ENCODE measurements at regions not wholly inside any gene's neighbourhood (a gene's known extent, or its start where the extent isn't known, plus 50 kb on each side); places are given as distances from the start of the nearest gene placed in this dataset.
"Not testable (repeated sequence)": the region's sequence is repeated elsewhere in the genome, so short reads cannot be mapped to it uniquely, and the experiment has no call there.

- not testable (repeated sequence) for H3K9me3 ChIP-seq (replicated peaks; ENCODE audit: insufficient read depth, low read length); H3K4me2 ChIP-seq (ENCODE audit: low read depth, low read length); H4K20me1 ChIP-seq (ENCODE audit: insufficient read depth, low read length); H2AFZ ChIP-seq (ENCODE audit: low read length); H3K9me2 ChIP-seq (replicated peaks; ENCODE audit: insufficient read depth, low read length); DNase-seq; H3F3A ChIP-seq (ENCODE audit: insufficient read depth, low read length); H3K4me1 ChIP-seq (ENCODE audit: low read length); H3K36me3 ChIP-seq (replicated peaks; ENCODE audit: insufficient read depth, low read length); H3K27me3 ChIP-seq (replicated peaks; ENCODE audit: insufficient read depth, low read length); H3K79me2 ChIP-seq (ENCODE audit: low read length); H3K4me3 ChIP-seq (ENCODE audit: low read length); H3K9ac ChIP-seq (ENCODE audit: low read length); H3K27ac ChIP-seq (ENCODE audit: low read length)
Observed at GRCh38 chr17:30666838-30667656, 157.4 kb downstream of the CRLF3 start.

GRCh38 chr17:30663727-30664455 is 160.6 kb downstream of the CRLF3 start:
- not testable (repeated sequence) for H3K27me3 ChIP-seq (replicated peaks; ENCODE audit: insufficient read depth, low read length); H2AFZ ChIP-seq (ENCODE audit: low read length); H3K9me3 ChIP-seq (replicated peaks; ENCODE audit: insufficient read depth, low read length); H3K4me1 ChIP-seq (ENCODE audit: low read length); H3K36me3 ChIP-seq (replicated peaks; ENCODE audit: insufficient read depth, low read length); H3F3A ChIP-seq (ENCODE audit: insufficient read depth, low read length); DNase-seq; H4K20me1 ChIP-seq (ENCODE audit: insufficient read depth, low read length); H3K27ac ChIP-seq (ENCODE audit: low read length); H3K79me2 ChIP-seq (ENCODE audit: low read length); H3K9me2 ChIP-seq (replicated peaks; ENCODE audit: insufficient read depth, low read length); H3K4me2 ChIP-seq (ENCODE audit: low read depth, low read length); H3K9ac ChIP-seq (ENCODE audit: low read length); H3K4me3 ChIP-seq (ENCODE audit: low read length)

- H3K27ac ChIP-seq (ENCODE audit: low read length); H3K4me2 ChIP-seq (ENCODE audit: low read depth, low read length); H3K79me2 ChIP-seq (ENCODE audit: low read length); H3K4me1 ChIP-seq (ENCODE audit: low read length); H3K4me3 ChIP-seq (ENCODE audit: low read length); H2AFZ ChIP-seq (ENCODE audit: low read length); H3K9me3 ChIP-seq (replicated peaks; ENCODE audit: insufficient read depth, low read length); H3F3A ChIP-seq (ENCODE audit: insufficient read depth, low read length); H3K27me3 ChIP-seq (replicated peaks; ENCODE audit: insufficient read depth, low read length); H4K20me1 ChIP-seq (ENCODE audit: insufficient read depth, low read length); H3K9me2 ChIP-seq (replicated peaks; ENCODE audit: insufficient read depth, low read length); DNase-seq; H3K9ac ChIP-seq (ENCODE audit: low read length); H3K36me3 ChIP-seq (replicated peaks; ENCODE audit: insufficient read depth, low read length): not testable (repeated sequence)
Observed at GRCh38 chr17:30657148-30657547, 167.3 kb downstream of the CRLF3 start.

- H3K4me1 ChIP-seq (ENCODE audit: low read length); H3K9me3 ChIP-seq (replicated peaks; ENCODE audit: insufficient read depth, low read length); H3K79me2 ChIP-seq (ENCODE audit: low read length); H3K4me3 ChIP-seq (ENCODE audit: low read length); H3K9me2 ChIP-seq (replicated peaks; ENCODE audit: insufficient read depth, low read length); H3K9ac ChIP-seq (ENCODE audit: low read length); H3K36me3 ChIP-seq (replicated peaks; ENCODE audit: insufficient read depth, low read length); DNase-seq; H3K27me3 ChIP-seq (replicated peaks; ENCODE audit: insufficient read depth, low read length); H3K27ac ChIP-seq (ENCODE audit: low read length); H3K4me2 ChIP-seq (ENCODE audit: low read depth, low read length); H3F3A ChIP-seq (ENCODE audit: insufficient read depth, low read length); H4K20me1 ChIP-seq (ENCODE audit: insufficient read depth, low read length); H2AFZ ChIP-seq (ENCODE audit: low read length): not testable (repeated sequence)
Observed at GRCh38 chr17:30653038-30653437, 171.5 kb downstream of the CRLF3 start.

DNA sequence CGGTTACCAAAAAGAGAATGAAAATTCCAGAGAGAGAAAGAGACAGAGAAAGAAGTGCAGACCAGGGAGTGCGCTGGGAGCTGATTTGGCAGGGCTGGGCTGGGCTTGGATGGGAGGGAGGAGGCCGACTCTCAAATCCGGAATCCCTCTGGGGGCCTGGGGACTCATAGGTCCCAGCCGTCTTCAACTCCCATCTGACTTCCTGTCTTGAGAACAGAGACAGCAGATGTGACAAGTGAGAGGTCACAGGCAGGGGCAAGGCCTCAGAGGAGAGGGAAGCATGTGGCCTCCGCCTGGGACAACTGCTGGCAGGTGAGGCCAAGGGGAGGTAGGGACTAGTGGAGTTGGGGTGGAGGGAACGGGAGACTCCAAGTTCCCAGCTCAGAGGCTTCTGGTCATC is 172.9 kb downstream of the GOSR1 start:
- not testable (repeated sequence) for H3K4me3 ChIP-seq (ENCODE audit: low read length); H3K9me2 ChIP-seq (replicated peaks; ENCODE audit: insufficient read depth, low read length); H3K79me2 ChIP-seq (ENCODE audit: low read length); H3K4me2 ChIP-seq (ENCODE audit: low read depth, low read length); H4K20me1 ChIP-seq (ENCODE audit: insufficient read depth, low read length); DNase-seq; H3K27ac ChIP-seq (ENCODE audit: low read length); H3K27me3 ChIP-seq (replicated peaks; ENCODE audit: insufficient read depth, low read length); H3K9ac ChIP-seq (ENCODE audit: low read length); H3K9me3 ChIP-seq (replicated peaks; ENCODE audit: insufficient read depth, low read length); H3K36me3 ChIP-seq (replicated peaks; ENCODE audit: insufficient read depth, low read length); H2AFZ ChIP-seq (ENCODE audit: low read length); H3F3A ChIP-seq (ENCODE audit: insufficient read depth, low read length); H3K4me1 ChIP-seq (ENCODE audit: low read length)

DNA sequence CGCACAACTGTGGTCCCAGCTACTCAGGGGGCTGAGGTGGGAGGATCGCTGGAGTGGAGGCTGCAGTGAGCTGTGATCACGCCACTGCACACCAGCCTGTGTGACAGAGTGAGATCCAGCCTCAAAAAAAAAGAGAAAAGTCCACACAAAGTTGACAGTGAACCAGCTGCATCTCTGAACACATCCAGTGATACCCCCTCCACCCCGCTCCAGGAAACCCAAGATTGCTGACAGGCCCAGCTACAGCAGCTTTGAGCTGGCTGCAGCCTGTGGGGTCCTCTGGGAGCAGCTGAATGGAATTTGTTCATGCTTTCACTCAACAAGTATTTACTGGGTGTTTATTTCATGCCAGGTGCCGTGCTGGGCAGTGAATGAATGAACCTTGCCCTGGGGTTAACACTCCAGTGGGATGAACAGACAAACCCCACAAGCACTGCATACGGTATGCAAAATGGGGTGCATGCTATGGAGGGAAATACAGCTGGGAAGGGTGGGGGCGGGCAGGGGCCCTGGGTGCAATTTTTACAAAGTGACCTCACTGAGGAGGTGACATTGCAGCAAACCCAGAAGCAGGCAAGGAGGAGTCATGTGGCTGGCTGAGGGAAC is 170.9 kb downstream of the GOSR1 start:
- not testable (repeated sequence) for H3K4me2 ChIP-seq (ENCODE audit: low read depth, low read length); H2AFZ ChIP-seq (ENCODE audit: low read length); H3K9ac ChIP-seq (ENCODE audit: low read length); H3K79me2 ChIP-seq (ENCODE audit: low read length); H4K20me1 ChIP-seq (ENCODE audit: insufficient read depth, low read length); H3K4me1 ChIP-seq (ENCODE audit: low read length); H3K9me2 ChIP-seq (replicated peaks; ENCODE audit: insufficient read depth, low read length); H3K36me3 ChIP-seq (replicated peaks; ENCODE audit: insufficient read depth, low read length); H3K27ac ChIP-seq (ENCODE audit: low read length); H3K4me3 ChIP-seq (ENCODE audit: low read length); H3K27me3 ChIP-seq (replicated peaks; ENCODE audit: insufficient read depth, low read length); H3F3A ChIP-seq (ENCODE audit: insufficient read depth, low read length); DNase-seq; H3K9me3 ChIP-seq (replicated peaks; ENCODE audit: insufficient read depth, low read length)

- not testable (repeated sequence) for H3K4me2 ChIP-seq (ENCODE audit: low read depth, low read length); H3K27ac ChIP-seq (ENCODE audit: low read length); H3F3A ChIP-seq (ENCODE audit: insufficient read depth, low read length); H4K20me1 ChIP-seq (ENCODE audit: insufficient read depth, low read length); H3K79me2 ChIP-seq (ENCODE audit: low read length); H3K4me1 ChIP-seq (ENCODE audit: low read length); DNase-seq; H2AFZ ChIP-seq (ENCODE audit: low read length); H3K9me3 ChIP-seq (replicated peaks; ENCODE audit: insufficient read depth, low read length); H3K9ac ChIP-seq (ENCODE audit: low read length); H3K27me3 ChIP-seq (replicated peaks; ENCODE audit: insufficient read depth, low read length); H3K36me3 ChIP-seq (replicated peaks; ENCODE audit: insufficient read depth, low read length); H3K4me3 ChIP-seq (ENCODE audit: low read length); H3K9me2 ChIP-seq (replicated peaks; ENCODE audit: insufficient read depth, low read length)
Observed at GRCh38 chr17:30645875-30646274, 168.7 kb downstream of the GOSR1 start.

DNA sequence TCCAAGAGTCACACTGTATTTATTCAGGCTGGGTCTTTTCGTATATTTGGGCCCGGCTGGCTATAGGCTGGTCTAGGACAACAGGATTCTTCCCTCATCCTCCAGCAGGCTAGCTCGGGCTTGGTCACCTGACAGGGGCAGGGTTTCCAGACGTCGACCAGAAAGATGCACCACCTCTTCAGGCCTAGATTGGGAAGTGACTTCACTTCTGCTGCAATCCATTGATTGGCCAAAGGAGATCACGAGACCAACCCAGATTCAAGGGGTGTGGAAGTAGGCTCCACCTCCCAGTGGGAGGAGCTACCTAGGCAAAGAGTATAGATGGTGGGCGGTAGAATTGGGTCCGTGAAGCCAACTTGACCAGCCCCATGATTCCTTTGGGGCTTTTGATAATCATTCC is 167.5 kb downstream of the GOSR1 start:
- not testable (repeated sequence) for H3K36me3 ChIP-seq (replicated peaks; ENCODE audit: insufficient read depth, low read length); DNase-seq; H4K20me1 ChIP-seq (ENCODE audit: insufficient read depth, low read length); H3K4me2 ChIP-seq (ENCODE audit: low read depth, low read length); H3K4me3 ChIP-seq (ENCODE audit: low read length); H3F3A ChIP-seq (ENCODE audit: insufficient read depth, low read length); H3K9ac ChIP-seq (ENCODE audit: low read length); H3K27me3 ChIP-seq (replicated peaks; ENCODE audit: insufficient read depth, low read length); H3K79me2 ChIP-seq (ENCODE audit: low read length); H3K9me3 ChIP-seq (replicated peaks; ENCODE audit: insufficient read depth, low read length); H3K9me2 ChIP-seq (replicated peaks; ENCODE audit: insufficient read depth, low read length); H2AFZ ChIP-seq (ENCODE audit: low read length); H3K27ac ChIP-seq (ENCODE audit: low read length); H3K4me1 ChIP-seq (ENCODE audit: low read length)

Data from MM.1S (cell line).